ENCODE measurements at regions not wholly inside any gene's neighbourhood (a gene's known extent, or its start where the extent isn't known, plus 50 kb on each side); places are given as distances from the start of the nearest gene placed in this dataset.

- TF ChIP-seq CTCF (IDR thresholded peaks at IDR 0.05) (no peak), ZFX (IDR thresholded peaks at IDR 0.05; ENCODE audit: borderline replicate concordance) (no peak)
Measured at GRCh38 chr4:124541652-124542420, 170.7 kb downstream of the ANKRD50 start.

Measured in 22Rv1 (cell line).